ENCODE measurements at regions not wholly inside any gene's neighbourhood (a gene's known extent, or its start where the extent isn't known, plus 50 kb on each side); places are given as distances from the start of the nearest gene placed in this dataset.

- no peak for TF ChIP-seq ZNF224 (CRISPR knock-in tag; IDR thresholded peaks at IDR 0.05)
- TF ChIP-seq LCOR (CRISPR knock-in tag; IDR thresholded peaks at IDR 0.05), result no peak
- no peak for TF ChIP-seq SRF (CRISPR knock-in tag; IDR thresholded peaks at IDR 0.05)
- TF ChIP-seq CBX1 (IDR thresholded peaks at IDR 0.05; ENCODE audit: low read depth), result no peak
- TF ChIP-seq ZNF140 (CRISPR knock-in tag; IDR thresholded peaks at IDR 0.05), result no peak
- no peak for TF ChIP-seq USF2 (CRISPR knock-in tag; IDR thresholded peaks at IDR 0.05)
Observed at GRCh38 chr13:48909056-48909389, 66.7 kb upstream of the FNDC3A start.

Data from K562 (cell line).